ENCODE measurements at regions not wholly inside any gene's neighbourhood (a gene's known extent, or its start where the extent isn't known, plus 50 kb on each side); places are given as distances from the start of the nearest gene placed in this dataset.
"Not testable (repeated sequence)": the region's sequence is repeated elsewhere in the genome, so short reads cannot be mapped to it uniquely, and the experiment has no call there.

- H2AFZ ChIP-seq (ENCODE audit: low read depth, low read length); H3K4me3 ChIP-seq; H3K9me3 ChIP-seq (replicated peaks; ENCODE audit: control insufficient read depth, insufficient read depth, low read depth, low read length); H3K9ac ChIP-seq (ENCODE audit: insufficient read depth in 1 of 2, low read depth in 2 of 2, low read length in 2 of 2); ATAC-seq; in situ Hi-C loops (cut with MboI); H3K79me2 ChIP-seq (ENCODE audit: control insufficient read depth, insufficient read depth, low read length); intact Hi-C loops (cut with micrococcal nuclease); FAIRE-seq; H3K36me3 ChIP-seq (ENCODE audit: control insufficient read depth, insufficient read depth, low read length); POLR2A ChIA-PET; BruUV-seq (replicated peaks); H3K4me2 ChIP-seq (ENCODE audit: insufficient read depth, low read length); H3K4me1 ChIP-seq (replicated peaks in 1 of 2; ENCODE audit: control insufficient read depth in 2 of 2, insufficient read depth in 2 of 2, low read length in 2 of 2); CTCF ChIA-PET (ENCODE audit: low intra/inter-chr PET ratio); H4K20me1 ChIP-seq (replicated peaks; ENCODE audit: control insufficient read depth, insufficient read depth, low read length); DNase-seq (ENCODE audit: extremely low read depth in 1 of 4, low spot score in 3 of 4); H3K27ac ChIP-seq (ENCODE audit: extremely low read depth, low read depth, low read length); H3K27me3 ChIP-seq (ENCODE audit: control insufficient read depth in 2 of 2, insufficient read depth in 2 of 2, low read length in 2 of 2); H3K9me1 ChIP-seq (ENCODE audit: control insufficient read depth, insufficient read depth, low read length): not testable (repeated sequence)
- 0% methylated on average over 3 of the region's 3 CpGs for WGBS (ENCODE audit: insufficient coverage, low coverage, missing lambda C conversion rate)
Measured at GRCh38 chr11:48649064-48649463, 160.5 kb downstream of the OR4A47 start.

DNA sequence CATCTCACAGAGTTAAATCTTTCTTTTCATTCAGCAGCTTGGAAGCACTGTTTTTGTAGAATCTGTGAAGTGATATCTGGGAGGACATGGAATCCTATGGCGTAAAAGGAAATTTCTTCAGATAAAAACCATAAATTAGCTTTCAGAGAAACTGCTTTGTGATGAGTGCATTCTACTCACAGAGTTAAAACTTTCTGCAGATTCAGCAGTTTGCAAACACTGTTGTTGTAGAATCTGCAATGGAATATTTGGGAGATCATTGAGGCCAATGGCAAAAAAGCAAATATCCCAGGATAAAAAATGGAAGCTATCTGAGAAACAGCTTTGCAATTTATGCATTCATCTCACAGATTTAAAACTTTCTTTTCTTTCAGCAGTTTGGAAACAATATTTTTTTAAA, 180.6 kb downstream of the OR4A47 start:
- 0% methylated on average over 1 of the region's 1 CpG for WGBS (ENCODE audit: insufficient coverage, low coverage, missing lambda C conversion rate)
- H3K27me3 ChIP-seq (ENCODE audit: control insufficient read depth in 2 of 2, insufficient read depth in 2 of 2, low read length in 2 of 2) = no peaks in the 10 kb centered on the region
- H3K79me2 ChIP-seq (ENCODE audit: control insufficient read depth, insufficient read depth, low read length) = no peaks in the 10 kb centered on the region
- H2AFZ ChIP-seq (ENCODE audit: low read depth, low read length) = no peak overlapping the region
- ChIA-PET CTCF (ENCODE audit: low intra/inter-chr PET ratio) (no interaction called here), POLR2A (no interaction called here)
- DNase-seq (ENCODE audit: extremely low read depth in 1 of 4, low spot score in 3 of 4) (no peak), FAIRE-seq (no peak), ATAC-seq (no peak)
- intact Hi-C loops (cut with micrococcal nuclease) = no loop called here
- TF ChIP-seq ZNF316 (IDR thresholded peaks at IDR 0.05) = peak; percentile 31; the same call in 1 of the 2 replicates
- peak; percentile 30; the same call in 1 of the 2 replicates for TF ChIP-seq MAFF (IDR thresholded peaks at IDR 0.05; ENCODE audit: low read length)
- no peak for TF ChIP-seq ZNF445 (CRISPR knock-in tag; IDR thresholded peaks at IDR 0.05; ENCODE audit: low read depth)
- no peaks in the 10 kb centered on the region for H3K9me3 ChIP-seq (replicated peaks; ENCODE audit: control insufficient read depth, insufficient read depth, low read depth, low read length)
- H3K9me1 ChIP-seq (ENCODE audit: control insufficient read depth, insufficient read depth, low read length) = no peaks in the 10 kb centered on the region
- H3K36me3 ChIP-seq (ENCODE audit: control insufficient read depth, insufficient read depth, low read length) = no peaks in the 10 kb centered on the region
- no peak overlapping the region for H3K9ac ChIP-seq (ENCODE audit: insufficient read depth in 1 of 2, low read depth in 2 of 2, low read length in 2 of 2)
- BruUV-seq (replicated peaks) = no TSS peak
- in situ Hi-C loops (cut with MboI) = no loop called here
- H3K27ac ChIP-seq (ENCODE audit: extremely low read depth, low read depth, low read length) = no peak overlapping the region
- no peak overlapping the region for H3K4me3 ChIP-seq
- H3K4me2 ChIP-seq (ENCODE audit: insufficient read depth, low read length) = no peak overlapping the region
- H3K4me1 ChIP-seq (replicated peaks in 1 of 2; ENCODE audit: control insufficient read depth in 2 of 2, insufficient read depth in 2 of 2, low read length in 2 of 2) = no peaks in the 10 kb centered on the region
- no peaks in the 10 kb centered on the region for H4K20me1 ChIP-seq (replicated peaks; ENCODE audit: control insufficient read depth, insufficient read depth, low read length)

Data from K562 (cell line).